OCI-LY1 (cell line): ENCODE measurements at regions not wholly inside any gene's neighbourhood (a gene's known extent, or its start where the extent isn't known, plus 50 kb on each side); places are given as distances from the start of the nearest gene placed in this dataset.

Source experiments
- EZH2 ChIP-seq: fragments of 200-600 bp; sonication (generic), shearing (Covaris generic); IDR thresholded peaks from 2 replicates; pipeline ENCODE4 v1.8.0; 2017; ENCODE audit warnings: borderline replicate concordance, mixed run types, mild to moderate bottlenecking, antibody characterized with exemption, low read length, moderate library complexity, mixed read lengths
- TF ChIP-seq, protein P1 (sequence below): fragments of 200-600 bp; sonication (generic), shearing (Covaris generic); IDR thresholded peaks from 2 replicates; pipeline ENCODE4 v1.5.1; 2017; ENCODE audit warnings: mild to moderate bottlenecking, antibody characterized with exemption, low read length, moderate library complexity, mixed read lengths

DNA sequence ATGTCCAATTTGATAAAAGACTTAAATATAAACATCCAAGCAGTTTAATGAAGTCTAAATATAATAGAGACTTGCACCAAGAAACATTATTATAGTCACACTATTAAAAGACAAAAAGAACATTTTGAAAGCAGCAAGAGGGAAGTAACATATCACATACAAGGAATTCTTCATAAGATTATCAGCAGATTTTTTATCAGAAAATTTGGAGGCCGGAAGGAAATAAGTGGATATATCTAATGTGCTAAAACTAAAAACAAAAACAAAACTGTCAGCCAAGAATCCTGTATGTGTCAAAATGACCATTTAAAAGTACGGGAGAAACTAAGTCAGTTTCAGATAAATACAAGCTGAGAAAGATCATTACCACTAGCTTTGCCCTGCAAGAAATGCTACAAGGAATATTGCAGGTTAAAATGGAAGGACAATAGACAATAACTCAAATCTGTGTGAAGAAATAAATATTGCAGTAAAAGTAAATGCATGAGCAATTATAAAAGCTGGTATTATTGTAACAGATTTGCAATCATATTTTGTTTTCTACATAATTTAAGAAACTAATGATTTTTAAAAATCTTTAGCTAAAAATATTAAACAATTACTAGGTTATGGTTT is 1665.9 kb upstream of the PCDH20 start:
- TF ChIP-seq EZH2 = no peak
- TF ChIP-seq, protein P1, sequence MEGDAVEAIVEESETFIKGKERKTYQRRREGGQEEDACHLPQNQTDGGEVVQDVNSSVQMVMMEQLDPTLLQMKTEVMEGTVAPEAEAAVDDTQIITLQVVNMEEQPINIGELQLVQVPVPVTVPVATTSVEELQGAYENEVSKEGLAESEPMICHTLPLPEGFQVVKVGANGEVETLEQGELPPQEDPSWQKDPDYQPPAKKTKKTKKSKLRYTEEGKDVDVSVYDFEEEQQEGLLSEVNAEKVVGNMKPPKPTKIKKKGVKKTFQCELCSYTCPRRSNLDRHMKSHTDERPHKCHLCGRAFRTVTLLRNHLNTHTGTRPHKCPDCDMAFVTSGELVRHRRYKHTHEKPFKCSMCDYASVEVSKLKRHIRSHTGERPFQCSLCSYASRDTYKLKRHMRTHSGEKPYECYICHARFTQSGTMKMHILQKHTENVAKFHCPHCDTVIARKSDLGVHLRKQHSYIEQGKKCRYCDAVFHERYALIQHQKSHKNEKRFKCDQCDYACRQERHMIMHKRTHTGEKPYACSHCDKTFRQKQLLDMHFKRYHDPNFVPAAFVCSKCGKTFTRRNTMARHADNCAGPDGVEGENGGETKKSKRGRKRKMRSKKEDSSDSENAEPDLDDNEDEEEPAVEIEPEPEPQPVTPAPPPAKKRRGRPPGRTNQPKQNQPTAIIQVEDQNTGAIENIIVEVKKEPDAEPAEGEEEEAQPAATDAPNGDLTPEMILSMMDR = no peak
